Stimulated activated CD8-positive, alpha-beta memory T cell treated with anti-CD3 and anti-CD28 coated beads, Interleukin-7, amount 100 ng/mL, for 4 hours (primary cell): ENCODE measurements at regions not wholly inside any gene's neighbourhood (a gene's known extent, or its start where the extent isn't known, plus 50 kb on each side); places are given as distances from the start of the nearest gene placed in this dataset.

Experiments
- DNase-seq, 2 donors: peaks; one replicate each; pipeline ENCODE4 v3.0.0-alpha.2; 2020; ENCODE audit warnings: low read depth in 2 of 2

DNA sequence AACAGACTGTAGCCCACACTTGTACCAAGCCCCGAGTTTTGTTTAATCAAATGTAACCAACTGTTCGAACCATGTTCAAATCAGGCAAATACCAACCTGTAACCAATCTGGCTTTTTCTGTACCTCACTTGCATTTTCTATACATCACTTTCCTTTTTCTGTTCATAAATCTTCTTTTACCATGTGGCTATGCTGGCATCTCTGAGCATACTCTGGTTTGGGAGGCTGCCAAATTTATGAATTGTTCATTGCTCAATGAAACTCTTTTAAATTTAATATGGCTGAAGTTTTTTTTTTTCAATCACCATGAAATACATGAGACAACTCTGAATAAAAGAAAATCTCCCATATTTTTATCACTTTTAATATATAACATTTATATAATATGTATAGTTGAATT, 256.1 kb downstream of the SLITRK6 start:
- no peak for DNase-seq

DNA sequence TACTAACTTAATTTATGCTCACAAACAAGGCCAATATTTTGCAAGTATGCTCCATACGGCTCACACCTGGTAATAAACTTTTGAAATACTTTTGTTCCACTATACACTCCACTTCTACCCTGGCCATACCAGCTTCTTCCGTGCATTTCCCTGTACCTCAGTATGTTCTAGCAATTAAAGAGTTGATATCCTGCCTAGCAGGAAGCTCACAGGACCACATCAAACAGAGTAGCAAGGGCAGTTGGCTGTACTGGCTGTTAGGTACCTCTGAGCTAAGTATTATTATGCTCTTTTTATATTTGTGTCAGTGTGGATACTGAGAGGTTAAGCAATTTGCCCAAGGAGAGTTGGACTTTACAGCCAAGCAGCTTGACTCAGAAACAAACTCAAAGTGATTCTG, 257.7 kb downstream of the SLITRK6 start:
- no peak for DNase-seq

GRCh38 chr13:85538957-85539356, 260.3 kb downstream of the SLITRK6 start:
- DNase-seq = no peak

- DNase-seq = no peak
Measured at GRCh38 chr13:85537601-85538000, 261.6 kb downstream of the SLITRK6 start.

DNA sequence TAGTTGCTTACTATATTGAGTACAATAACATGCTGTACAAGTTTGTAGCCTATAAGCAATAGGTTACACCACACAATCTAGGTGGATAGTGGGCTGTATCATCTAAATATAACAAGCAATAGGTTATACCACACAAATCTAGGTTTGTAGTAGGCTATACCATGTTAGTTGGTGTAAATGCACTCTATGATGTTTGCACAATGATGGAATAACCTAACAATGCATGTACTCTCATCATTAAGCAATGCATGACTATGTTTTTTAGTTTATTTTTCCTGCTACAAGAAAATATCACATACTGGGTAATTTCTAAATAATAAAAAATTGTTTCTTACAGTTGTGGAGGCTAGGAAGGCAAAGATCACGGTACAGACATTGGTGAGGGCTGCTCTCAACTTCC, 262.5 kb downstream of the SLITRK6 start:
- DNase-seq = no peak

DNA sequence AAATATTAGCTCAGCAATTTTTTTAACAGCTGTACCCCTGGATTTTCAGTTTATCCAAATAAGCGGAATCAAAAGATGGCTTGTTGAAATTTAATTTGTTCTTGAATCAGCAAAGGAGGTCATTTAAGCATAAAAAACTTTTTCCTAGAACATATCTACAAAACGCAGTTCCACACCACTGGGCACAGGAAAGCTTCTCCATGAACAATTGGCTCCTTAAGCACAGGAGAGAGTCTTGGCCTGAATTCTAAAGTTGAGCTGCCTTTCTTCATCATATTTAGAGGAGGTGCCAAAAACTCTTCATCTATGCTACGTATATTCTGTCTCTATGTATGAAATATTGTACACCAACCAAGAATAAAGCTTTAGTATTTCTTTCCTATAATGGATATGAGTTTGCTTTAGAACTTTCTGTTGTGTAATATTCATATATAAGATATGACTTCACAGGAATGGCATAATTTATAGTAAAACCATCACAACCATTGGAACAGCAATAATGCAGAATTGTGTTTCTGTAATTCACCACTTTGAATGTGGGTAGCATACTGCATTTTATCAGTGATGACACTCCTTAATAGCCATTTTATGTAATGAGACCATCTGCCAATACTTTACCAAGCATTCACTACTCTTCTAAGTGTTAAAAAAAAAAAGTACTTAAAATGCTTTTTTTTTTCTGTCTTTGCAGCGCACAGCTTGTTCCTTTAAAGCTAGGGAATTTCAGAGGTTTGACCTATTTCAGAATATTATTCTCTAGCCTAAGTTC, 263.7 kb downstream of the SLITRK6 start:
- DNase-seq = no peak

GRCh38 chr13:85533911-85534310, 265.3 kb downstream of the SLITRK6 start:
- DNase-seq = no peak

DNA sequence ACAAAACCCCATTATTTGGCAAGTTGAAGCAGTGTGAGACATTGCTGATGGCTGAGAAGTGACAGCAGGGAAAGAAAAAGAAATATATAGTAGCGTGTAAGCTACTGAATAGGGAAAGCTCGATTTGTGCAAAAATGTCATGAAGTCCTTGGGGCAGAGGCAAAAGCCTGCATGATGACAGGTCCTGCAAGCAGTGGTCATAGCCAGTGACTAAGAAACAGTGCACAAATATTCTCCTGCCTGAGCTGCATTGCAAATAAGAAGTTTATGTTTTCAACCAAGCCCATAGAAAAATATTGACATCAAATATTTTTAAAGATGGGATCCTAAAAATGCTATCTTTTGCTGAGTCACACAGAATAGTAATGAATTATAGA, 270.0 kb downstream of the SLITRK6 start:
- no peak for DNase-seq

DNA sequence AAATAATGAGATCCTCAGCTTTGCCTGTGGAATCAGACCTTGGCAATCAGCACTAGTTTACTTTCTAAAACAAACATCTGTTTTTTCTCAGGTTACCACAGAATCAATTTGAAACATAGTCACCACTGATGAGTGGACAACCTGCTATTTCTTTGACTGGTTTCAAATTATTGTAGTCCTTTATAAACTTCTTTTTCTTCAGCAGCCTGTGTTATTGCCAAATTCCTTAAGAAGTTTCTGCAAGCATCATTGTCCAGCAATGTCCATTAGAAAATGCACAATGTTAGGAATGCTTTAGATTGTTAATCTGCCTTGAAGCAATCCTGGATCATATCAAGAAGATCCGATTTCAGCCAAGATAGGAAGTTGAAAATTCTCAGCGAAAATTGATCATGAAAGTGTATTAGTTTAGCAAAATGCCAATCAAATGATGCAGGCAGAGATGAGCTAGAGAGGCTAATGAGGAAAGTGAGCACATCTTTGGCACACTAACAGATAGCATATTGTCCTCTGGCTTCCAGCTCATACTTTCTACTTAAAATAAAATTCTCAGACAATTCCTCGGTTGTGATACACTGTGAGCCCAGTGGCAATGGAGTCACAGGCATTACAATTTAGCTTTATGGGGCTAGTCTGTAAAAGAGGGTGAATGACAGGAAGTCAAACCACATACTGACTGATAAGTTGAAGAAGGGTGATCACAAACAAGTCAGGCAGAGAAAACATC, 270.6 kb downstream of the SLITRK6 start:
- DNase-seq = no peak

GRCh38 chr13:85527316-85527715, 271.9 kb downstream of the SLITRK6 start:
- DNase-seq = no peak

DNA sequence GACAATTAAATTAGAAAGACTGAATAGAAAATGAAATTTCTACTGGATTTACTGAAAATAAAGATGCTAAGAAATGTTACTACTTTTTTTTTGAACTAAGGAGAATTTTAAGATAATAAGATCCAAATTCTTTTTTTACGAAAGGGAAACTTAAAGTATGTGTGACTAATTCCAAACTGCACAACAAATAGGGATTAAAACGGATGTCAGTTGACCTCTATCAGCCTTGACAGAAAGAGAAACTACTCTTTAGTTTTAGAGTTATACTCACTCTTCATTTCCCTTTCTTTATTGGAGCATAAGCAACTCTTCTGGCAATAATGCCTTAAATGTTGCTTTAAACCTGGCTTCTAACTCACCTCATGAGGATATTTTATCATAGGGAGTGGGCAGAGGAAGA, 273.8 kb downstream of the SLITRK6 start:
- no peak for DNase-seq

DNA sequence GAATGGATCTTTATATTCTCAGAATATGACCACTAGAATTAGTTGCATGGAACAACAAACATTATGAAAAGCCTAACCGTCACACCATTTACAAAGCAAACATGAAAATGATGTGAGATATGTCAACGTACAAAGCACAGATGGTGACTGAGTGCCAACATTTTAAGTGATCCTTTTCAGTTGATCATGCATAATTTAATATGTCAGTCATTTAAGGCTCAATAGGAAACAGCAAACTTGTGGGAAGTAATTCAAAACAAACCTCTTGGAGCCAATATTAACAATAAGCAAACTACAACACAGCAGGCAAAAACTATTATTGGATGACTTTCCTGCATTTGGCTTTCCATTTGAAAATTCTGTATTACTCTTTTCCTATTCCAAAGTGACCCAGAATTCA, 277.6 kb downstream of the SLITRK6 start:
- DNase-seq = no peak

DNA sequence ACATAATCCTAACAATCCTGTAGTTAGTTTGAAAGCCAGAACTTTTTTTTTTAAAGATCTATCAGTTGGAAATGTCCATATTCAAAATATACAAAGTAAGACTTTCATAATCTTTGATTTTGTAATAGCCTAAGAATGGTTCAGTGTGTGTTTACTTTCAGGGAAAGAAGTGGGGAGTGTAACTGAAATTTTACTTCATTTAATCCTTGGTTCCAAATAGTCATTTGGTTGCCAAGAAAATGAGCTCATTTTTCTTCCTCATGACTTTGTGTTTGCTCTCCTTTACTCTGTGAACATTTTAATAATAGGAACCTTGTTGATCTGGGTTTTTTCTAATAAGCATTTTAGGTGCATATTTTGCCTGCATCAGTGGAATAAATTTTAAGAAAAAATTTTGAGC, 278.8 kb downstream of the SLITRK6 start:
- no peak for DNase-seq

- no peak for DNase-seq
Measured at GRCh38 chr13:85519363-85519762, 279.9 kb downstream of the SLITRK6 start.

DNA sequence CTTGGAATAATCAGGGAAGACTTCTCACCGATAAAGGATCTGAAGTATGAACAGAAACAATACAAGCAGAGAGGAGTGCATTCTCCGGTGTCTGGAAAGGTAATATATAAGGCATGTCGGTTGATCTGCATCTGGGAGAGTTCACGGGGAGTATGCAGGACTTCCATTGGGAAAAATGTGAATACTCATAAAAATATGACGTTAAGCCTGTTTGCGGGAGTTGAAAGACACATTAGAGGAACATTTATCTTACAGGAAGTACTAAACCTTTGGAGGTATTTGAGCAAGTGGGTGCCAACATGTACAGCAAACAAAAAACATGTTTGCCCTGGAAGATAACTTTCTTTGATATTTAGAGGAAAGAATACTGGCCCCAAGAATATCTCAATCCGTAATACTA, 286.8 kb downstream of the SLITRK6 start:
- DNase-seq = no peak

GRCh38 chr13:85509512-85509911, 289.7 kb downstream of the SLITRK6 start:
- no peak for DNase-seq

GRCh38 chr13:85508683-85509329, 290.4 kb downstream of the SLITRK6 start:
- DNase-seq = no peak

DNA sequence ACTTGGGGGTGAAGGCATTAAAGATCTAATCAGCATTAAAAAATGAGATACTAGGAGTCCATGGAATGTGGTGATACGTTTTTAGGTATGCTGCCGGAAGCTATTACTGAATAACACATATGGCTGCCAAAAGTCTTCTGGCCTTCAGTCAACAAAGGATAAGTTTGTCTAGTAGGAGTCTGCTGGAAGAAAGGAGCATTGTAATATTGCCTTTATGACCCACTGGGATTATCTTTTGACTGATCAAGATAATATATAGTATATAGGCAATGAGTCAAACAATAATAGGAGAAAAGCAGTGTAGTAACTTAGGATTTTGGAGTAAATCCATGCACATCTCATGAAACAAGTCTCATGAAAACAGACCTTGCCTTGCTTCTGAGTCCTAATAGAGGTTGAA, 295.4 kb downstream of the SLITRK6 start:
- DNase-seq = no peak

GRCh38 chr13:85501616-85502015, 297.6 kb downstream of the SLITRK6 start:
- DNase-seq = no peak

GRCh38 chr13:85500696-85501256, 298.4 kb downstream of the SLITRK6 start:
- DNase-seq = no peak

DNA sequence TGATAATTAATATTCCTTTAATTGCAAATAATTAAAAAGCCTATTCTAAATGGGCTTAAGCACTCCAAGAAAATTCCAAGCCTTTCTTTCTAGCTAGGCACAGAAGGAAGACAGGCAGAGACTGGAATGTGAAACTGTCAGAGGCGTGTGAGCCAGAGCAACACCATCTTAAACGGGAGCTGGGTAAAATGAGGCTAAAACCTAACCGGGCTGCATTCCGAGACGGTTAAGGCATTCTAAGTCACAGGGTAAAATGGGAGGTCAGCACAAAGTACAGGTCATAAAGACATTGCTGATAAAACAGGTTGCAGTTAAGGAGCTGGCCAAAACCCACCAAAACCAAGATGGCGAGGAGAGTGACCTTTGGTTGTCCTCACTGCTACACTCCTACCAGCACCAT, 300.4 kb downstream of the SLITRK6 start:
- no peak for DNase-seq

GRCh38 chr13:85497652-85498051, 301.6 kb downstream of the SLITRK6 start:
- no peak for DNase-seq

- DNase-seq = no peak
Measured at GRCh38 chr13:85492283-85492682, 306.9 kb downstream of the SLITRK6 start.
